HEK293T (cell line): ENCODE measurements at regions not wholly inside any gene's neighbourhood (a gene's known extent, or its start where the extent isn't known, plus 50 kb on each side); places are given as distances from the start of the nearest gene placed in this dataset.

Experiments
- CTCF ChIA-PET: fragments of 350-600 bp; formaldehyde crosslinking; extraction: SDS; loops from one replicate; lab custom pipeline; 2021; ENCODE audit warnings: antibody characterized with exemption, inconsistent platforms; lab: Yijun Ruan, JAX
- POLR2A ChIA-PET: fragments of 350-600 bp; formaldehyde crosslinking; extraction: SDS; loops from one replicate; lab custom pipeline; 2020; ENCODE audit warnings: antibody characterized with exemption, inconsistent platforms; lab: Yijun Ruan, JAX
- DNase-seq: peaks from one replicate; pipeline ENCODE4 v3.0.0; 2012; ENCODE audit warnings: mixed read lengths; ENCODE audit errors: extremely low spot score
- ARNT ChIP-seq: fragments of 450-650 bp; IDR thresholded peaks from 2 replicates; pipeline ENCODE4 v1.6.1; 2017; ENCODE audit warnings: mild to moderate bottlenecking
- BHLHE40 ChIP-seq: fragments of 450-650 bp; IDR thresholded peaks from 2 replicates; pipeline ENCODE4 v1.6.1; 2016; ENCODE audit warnings: mild to moderate bottlenecking, moderate library complexity, borderline replicate concordance
- CTBP1 ChIP-seq: fragments of 450-650 bp; IDR thresholded peaks from 2 replicates; pipeline ENCODE4 v1.6.1; 2016; ENCODE audit warnings: borderline replicate concordance
- ELF4 ChIP-seq: fragments of 450-650 bp; IDR thresholded peaks from 2 replicates; pipeline ENCODE4 v1.6.1; 2017; ENCODE audit warnings: antibody characterized with exemption
- FOXA1 ChIP-seq: fragments of 450-650 bp; IDR thresholded peaks from 2 replicates; pipeline ENCODE4 v1.6.1; 2016; ENCODE audit warnings: mild to moderate bottlenecking
- FOXK2 ChIP-seq: fragments of 450-650 bp; IDR thresholded peaks from 2 replicates; pipeline ENCODE4 v1.6.1; 2016; ENCODE audit warnings: mild to moderate bottlenecking
- FOXM1 ChIP-seq: fragments of 450-650 bp; IDR thresholded peaks from 2 replicates; pipeline ENCODE4 v1.6.1; 2017; ENCODE audit warnings: mild to moderate bottlenecking, borderline replicate concordance
- HDGF ChIP-seq: fragments of 450-650 bp; IDR thresholded peaks from 2 replicates; pipeline ENCODE4 v1.6.1; 2017; ENCODE audit warnings: antibody characterized with exemption, borderline replicate concordance
- L3MBTL2 ChIP-seq: fragments of 450-650 bp; conservative IDR thresholded peaks from 2 replicates; pipeline ENCODE4 v1.6.1; 2016; ENCODE audit warnings: mild to moderate bottlenecking
- LEF1 ChIP-seq: fragments of 450-650 bp; IDR thresholded peaks from 2 replicates; pipeline ENCODE4 v1.6.1; 2017; ENCODE audit warnings: mild to moderate bottlenecking, borderline replicate concordance
- NFRKB ChIP-seq: fragments of 450-650 bp; IDR thresholded peaks from 2 replicates; pipeline ENCODE4 v1.6.1; 2016; ENCODE audit warnings: mild to moderate bottlenecking, moderate library complexity
- SP1 ChIP-seq: fragments of 450-650 bp; IDR thresholded peaks from 2 replicates; pipeline ENCODE4 v1.6.1; 2017
- SUZ12 ChIP-seq: fragments of 450-650 bp; IDR thresholded peaks from 2 replicates; pipeline ENCODE4 v1.6.1; 2016; ENCODE audit warnings: mild to moderate bottlenecking
- TARDBP ChIP-seq: fragments of 450-650 bp; IDR thresholded peaks from 2 replicates; pipeline ENCODE4 v1.6.1; 2016
- ZNF384 ChIP-seq: fragments of 450-650 bp; IDR thresholded peaks from 2 replicates; pipeline ENCODE4 v1.6.1; 2016
- TF ChIP-seq, protein P1 (sequence below): fragments of 450-650 bp; IDR thresholded peaks from 2 replicates; pipeline ENCODE4 v1.6.1; 2016

DNA sequence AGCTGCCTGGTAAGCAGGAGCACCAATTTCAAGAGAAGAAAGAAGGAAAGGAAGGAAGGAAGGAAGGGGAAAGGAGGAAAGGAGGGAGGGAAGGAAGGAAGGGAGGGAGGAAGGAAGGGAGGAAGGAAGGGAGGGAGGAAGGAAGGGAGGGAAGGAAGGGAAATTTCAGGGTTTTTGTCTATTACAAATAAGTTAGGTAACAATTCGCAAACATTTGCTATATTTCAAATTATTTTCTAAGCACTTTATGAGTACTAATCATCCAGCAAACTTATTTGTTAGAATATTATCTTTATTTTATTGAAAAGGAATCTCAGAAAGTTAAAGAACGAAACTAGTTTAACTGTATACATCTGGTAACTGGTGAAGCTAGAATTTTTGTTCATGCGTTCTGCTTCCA, 921.7 kb downstream of the TBL1XR1 start:
- POLR2A ChIA-PET, result no interaction called here

DNA sequence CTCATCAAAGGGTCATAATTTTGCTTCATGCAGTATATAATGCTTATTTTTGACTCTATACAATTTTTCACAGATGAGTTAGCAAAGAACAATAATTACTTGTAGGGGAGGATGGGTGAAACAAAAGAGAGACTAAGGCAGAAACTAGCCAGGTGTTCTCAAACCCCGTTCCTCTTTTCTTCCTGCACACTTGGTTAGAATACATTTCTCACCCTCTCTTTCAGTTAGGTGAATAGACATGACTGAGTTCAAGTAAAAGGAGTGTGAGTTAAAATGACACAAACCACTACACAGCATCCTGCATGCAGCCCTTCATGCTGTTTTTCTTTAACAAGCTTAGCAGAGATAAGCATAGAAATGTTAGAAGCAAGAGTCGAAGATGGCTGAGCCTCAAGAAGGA, 922.2 kb downstream of the TBL1XR1 start:
- DNase-seq, result no peak
- CTCF ChIA-PET, result no interaction called here
- POLR2A ChIA-PET, result no interaction called here
- TF ChIP-seq ARNT (no peak), HDGF (no peak), CTBP1 (no peak), SUZ12 (no peak), ELF4 (no peak)

More for the DNA sequence above, 921.7 kb downstream of the TBL1XR1 start:
- no peak for DNase-seq
- CTCF ChIA-PET, result no interaction called here
- TF ChIP-seq ELF4, result no peak
- TF ChIP-seq LEF1, result no peak
- TF ChIP-seq SP1, result no peak
- no peak for TF ChIP-seq FOXM1
- no peak for TF ChIP-seq ARNT
- no peak for TF ChIP-seq SUZ12
- TF ChIP-seq FOXA1, result no peak
- no peak for TF ChIP-seq BHLHE40
- no peak for TF ChIP-seq FOXK2
- TF ChIP-seq, protein P1, sequence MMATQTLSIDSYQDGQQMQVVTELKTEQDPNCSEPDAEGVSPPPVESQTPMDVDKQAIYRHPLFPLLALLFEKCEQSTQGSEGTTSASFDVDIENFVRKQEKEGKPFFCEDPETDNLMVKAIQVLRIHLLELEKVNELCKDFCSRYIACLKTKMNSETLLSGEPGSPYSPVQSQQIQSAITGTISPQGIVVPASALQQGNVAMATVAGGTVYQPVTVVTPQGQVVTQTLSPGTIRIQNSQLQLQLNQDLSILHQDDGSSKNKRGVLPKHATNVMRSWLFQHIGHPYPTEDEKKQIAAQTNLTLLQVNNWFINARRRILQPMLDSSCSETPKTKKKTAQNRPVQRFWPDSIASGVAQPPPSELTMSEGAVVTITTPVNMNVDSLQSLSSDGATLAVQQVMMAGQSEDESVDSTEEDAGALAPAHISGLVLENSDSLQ, result no peak
- no peak for TF ChIP-seq CTBP1
- no peak for TF ChIP-seq L3MBTL2
- no peak for TF ChIP-seq ZNF384
- no peak for TF ChIP-seq TARDBP

DNA sequence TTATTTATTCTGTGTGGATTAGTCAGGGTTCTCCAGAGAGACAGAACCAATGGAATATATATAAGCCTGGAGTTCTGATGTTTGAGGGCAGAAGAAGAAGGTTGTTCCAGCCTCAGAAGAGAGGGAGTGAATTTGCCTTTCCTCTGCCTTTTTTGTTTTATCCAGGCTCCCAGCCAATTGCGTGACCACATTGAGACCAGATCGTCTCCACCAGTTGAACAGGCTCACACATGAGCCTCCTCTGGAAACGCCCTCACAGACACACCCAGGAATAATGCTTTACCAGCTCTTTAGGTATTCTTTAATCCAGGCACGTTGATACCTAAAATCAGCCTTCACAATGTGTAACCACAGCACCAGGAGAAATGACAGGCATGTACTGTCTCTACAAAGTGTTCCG, 923.1 kb downstream of the TBL1XR1 start:
- TF ChIP-seq SUZ12 (no peak), LEF1 (no peak), L3MBTL2 (no peak), TARDBP (no peak), ELF4 (no peak), NFRKB (no peak), BHLHE40 (no peak), SP1 (no peak), FOXK2 (no peak), FOXM1 (no peak)
- TF ChIP-seq, protein P1, result no peak
- DNase-seq, result no peak
- ChIA-PET POLR2A (no interaction called here), CTCF (no interaction called here)

DNA sequence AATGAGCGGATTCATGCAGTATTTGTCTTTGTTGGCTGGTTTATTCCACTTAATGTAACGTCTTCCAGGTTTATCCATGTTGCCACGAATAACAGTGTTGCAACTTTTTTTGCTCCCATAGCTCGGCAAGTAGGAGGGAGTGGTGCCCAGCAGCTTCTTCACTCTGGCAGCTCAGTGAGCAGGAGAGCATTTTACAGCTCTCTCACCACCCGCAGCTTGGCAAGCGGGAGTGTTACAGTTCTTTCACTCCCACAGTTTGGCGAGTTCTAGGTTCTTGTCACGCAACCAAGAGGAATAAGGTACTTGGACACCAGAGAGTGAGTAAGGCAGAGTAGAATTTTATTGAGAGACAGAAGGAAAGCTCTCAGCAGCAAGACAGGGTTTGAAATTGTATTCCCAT, 935.2 kb downstream of the TBL1XR1 start:
- CTCF ChIA-PET, result no interaction called here
- DNase-seq, result no peak
- POLR2A ChIA-PET, result no interaction called here

DNA sequence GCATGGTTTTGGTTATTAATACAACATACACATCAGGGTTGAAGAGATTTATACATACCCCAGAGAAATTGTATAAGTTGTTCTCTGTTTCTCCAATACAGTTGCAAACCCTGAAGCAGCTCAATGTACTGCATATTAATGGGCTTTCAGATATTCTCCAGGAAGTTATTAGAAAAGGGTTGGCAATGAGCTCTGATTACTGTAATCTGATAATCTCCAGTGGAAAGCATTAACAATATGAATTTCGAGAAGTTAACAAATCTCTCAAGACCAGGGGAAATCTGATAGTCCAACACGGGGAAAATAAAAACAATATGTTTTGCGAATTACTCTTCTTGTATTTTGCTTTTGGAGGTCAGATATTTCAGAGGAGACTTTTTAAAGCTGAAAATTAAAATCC, 950.1 kb downstream of the TBL1XR1 start:
- TF ChIP-seq BHLHE40, result no peak
- TF ChIP-seq NFRKB, result no peak
- TF ChIP-seq SUZ12, result no peak
- no peak for TF ChIP-seq SP1
- TF ChIP-seq LEF1, result no peak
- TF ChIP-seq FOXA1, result no peak
- TF ChIP-seq L3MBTL2, result no peak
- TF ChIP-seq FOXM1, result no peak
- TF ChIP-seq ELF4, result no peak
- TF ChIP-seq, protein P1, result no peak
- TF ChIP-seq ARNT, result no peak
- TF ChIP-seq HDGF, result no peak
- no peak for TF ChIP-seq CTBP1
- no peak for TF ChIP-seq FOXK2
- TF ChIP-seq ZNF384, result no peak
- no peak for TF ChIP-seq TARDBP
- ChIA-PET POLR2A (no interaction called here), CTCF (no interaction called here)
- no peak for DNase-seq

More for the DNA sequence above, 935.2 kb downstream of the TBL1XR1 start:
- no peak for TF ChIP-seq ELF4
- no peak for TF ChIP-seq FOXK2
- no peak for TF ChIP-seq L3MBTL2
- no peak for TF ChIP-seq NFRKB
- TF ChIP-seq ZNF384, result no peak
- no peak for TF ChIP-seq FOXA1
- TF ChIP-seq, protein P1, result no peak
- no peak for TF ChIP-seq CTBP1
- TF ChIP-seq TARDBP, result no peak
- no peak for TF ChIP-seq ARNT
- no peak for TF ChIP-seq SUZ12
- TF ChIP-seq HDGF, result no peak
- no peak for TF ChIP-seq FOXM1
- no peak for TF ChIP-seq SP1
- TF ChIP-seq BHLHE40, result no peak
- TF ChIP-seq LEF1, result no peak
